ENCODE measurements at regions not wholly inside any gene's neighbourhood (a gene's known extent, or its start where the extent isn't known, plus 50 kb on each side); places are given as distances from the start of the nearest gene placed in this dataset.

GRCh38 chr6:139588734-139589593, 214.5 kb upstream of the CITED2 start:
- no peak for DNase-seq

- peak; percentile 76 for DNase-seq
These were observed 213.7 kb upstream of the CITED2 start for GRCh38 chr6:139588076-139588639.

GRCh38 chr6:139587469-139587868, 213.0 kb upstream of the CITED2 start:
- DNase-seq = no peak

DNA sequence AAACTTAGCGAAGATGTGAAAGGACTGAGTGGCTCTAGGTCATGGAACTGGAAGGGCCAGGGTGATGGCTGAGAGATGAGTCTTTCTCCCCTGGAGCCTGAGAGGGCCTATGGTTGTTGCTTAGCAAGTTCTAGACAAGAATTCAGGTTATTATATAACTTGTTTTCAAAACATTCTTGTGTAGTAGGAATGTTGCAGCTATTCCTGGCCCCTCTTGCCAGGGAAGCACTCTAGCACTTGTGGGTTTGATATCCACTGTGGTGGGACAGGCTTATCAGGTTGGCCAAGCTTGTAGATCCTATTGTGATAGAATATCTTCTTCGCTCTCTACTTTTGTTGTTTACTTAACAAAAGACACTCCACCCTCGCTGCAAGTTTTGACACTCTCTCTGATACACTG, 211.8 kb upstream of the CITED2 start:
- DNase-seq = no peak

GRCh38 chr6:139584599-139584998, 210.2 kb upstream of the CITED2 start:
- no peak for DNase-seq

- no peak for DNase-seq
These were observed 209.0 kb upstream of the CITED2 start for GRCh38 chr6:139583420-139583819.

DNA sequence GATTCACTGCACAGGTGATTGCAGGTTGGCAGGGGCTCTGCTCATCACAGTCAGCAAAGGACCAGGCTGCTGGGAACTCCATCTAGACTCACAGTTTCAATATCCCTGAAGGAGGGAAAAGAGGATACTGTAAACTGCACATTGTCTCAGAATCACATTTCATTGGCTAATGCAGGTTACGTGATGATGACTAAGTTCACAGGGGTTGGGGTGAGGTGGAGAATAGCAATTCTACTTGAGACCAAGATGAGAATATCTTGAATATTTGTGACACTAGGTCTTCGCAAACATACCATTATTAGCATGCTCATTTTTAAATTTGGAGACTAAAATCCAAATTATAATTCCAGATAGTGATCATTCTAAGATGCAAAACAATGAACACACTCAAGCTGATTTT, 208.5 kb upstream of the CITED2 start:
- no peak for DNase-seq

- no peak for DNase-seq
These were observed 207.0 kb upstream of the CITED2 start for GRCh38 chr6:139581485-139581865.

GRCh38 chr6:139580592-139581484, 206.4 kb upstream of the CITED2 start:
- DNase-seq = no peak

- DNase-seq = no peak
These were observed 203.5 kb upstream of the CITED2 start for GRCh38 chr6:139577763-139578604.

DNA sequence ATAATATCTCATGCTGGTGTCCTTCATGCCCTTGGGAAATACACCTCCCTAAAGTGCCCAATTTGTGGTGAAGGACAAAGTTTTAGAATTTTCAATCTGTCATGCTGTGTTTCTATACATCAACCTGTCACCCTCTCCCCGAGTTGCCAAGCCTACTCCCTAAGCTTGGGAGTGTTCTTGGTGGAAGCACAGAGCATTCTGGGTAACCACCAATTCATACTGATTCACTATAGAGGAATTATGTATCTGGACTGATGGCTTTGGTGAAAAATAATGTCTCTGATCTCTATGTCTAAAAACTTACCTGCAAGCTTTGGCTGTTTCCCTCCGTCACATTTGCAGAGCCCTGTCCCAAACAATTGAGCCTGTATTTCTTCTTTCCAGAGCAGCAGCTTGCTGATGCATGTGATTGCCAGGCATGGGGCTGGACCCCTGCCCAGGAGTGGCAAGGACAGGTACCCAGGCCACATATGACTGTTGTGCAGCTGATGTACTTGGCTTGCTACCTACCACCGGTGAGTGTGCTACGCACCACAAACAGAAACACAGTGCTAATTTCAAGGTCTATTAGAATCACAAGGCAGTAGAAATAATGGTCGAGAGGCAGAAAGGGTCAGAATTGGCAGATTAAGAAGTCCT, 202.8 kb upstream of the CITED2 start:
- DNase-seq = no peak

DNA sequence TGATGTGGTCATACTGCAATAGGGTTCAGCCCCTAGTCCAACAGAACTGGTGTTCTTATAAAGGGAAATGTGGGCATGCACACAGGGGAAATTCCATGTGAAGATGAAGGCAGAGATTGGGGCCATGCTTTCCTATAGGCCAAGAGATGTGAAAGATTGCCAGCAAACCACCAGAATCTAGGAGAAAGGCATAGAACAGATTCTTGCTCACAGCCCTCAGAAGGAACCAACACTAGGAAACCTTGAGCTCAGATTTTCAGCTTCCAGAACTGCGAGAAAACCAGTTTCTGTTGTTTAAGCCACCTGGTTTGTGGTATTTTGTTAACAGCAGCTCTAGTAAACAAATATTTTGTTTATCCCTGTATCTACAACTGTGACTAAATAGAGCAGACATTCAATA, 197.6 kb upstream of the CITED2 start:
- DNase-seq = no peak

DNA sequence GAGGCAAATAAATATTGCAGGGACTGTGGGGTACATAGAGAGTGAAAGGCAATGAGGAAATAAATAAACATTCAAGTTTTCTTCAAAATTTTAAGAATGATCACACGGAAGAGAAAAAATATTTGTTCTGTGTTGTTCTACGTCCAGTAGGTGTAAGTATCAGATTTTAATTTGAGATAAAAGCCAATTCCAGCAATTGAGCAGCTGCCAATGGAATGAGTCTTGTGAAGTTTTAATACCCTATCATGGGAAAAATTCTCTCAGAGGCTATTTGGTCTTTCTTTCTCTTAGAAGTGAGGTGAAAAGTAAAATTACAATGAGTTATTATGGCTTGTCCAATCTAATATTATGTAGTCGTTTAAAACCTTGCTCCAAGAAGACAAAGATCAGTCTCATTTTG, 195.7 kb upstream of the CITED2 start:
- DNase-seq = no peak

- DNase-seq = no peak
These were observed 195.1 kb upstream of the CITED2 start for GRCh38 chr6:139569566-139569965.

GRCh38 chr6:139568956-139569538, 194.6 kb upstream of the CITED2 start:
- no peak for DNase-seq

DNA sequence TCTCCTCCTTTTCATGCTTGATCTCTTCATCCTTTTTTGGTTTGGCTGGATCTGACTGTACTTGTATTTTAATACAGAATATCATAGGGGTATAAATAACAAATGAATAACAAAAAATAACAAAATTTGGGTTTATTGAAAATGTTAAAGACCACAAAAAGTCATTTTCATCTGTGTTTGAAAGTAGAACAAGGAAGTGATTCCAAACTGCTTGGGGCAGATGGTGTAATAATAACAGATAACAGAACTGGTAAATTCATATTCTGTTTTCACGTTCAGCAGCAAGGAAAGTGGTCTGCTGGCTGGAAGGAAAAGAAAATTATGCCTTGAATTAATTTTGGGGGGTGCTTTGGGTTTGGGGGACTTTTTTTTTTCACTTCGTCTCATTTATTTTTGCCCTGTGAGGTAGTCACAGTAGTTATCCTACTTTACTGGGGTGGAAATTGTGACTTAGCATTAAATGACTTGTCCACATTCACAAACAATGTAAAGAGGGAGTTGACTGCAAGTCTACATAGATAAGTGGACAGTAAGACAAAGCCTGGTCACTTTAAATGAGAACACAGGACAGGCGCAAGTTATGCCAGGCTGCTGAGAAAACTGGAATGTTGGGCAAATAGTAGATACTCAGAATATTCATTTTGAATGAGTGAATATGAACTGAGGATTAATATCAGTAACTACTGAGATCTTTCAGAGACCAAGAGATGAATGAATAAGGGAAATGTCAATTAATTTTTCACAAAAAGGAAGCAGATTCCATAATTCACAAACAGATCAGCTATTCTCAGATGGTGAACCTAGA, 193.9 kb upstream of the CITED2 start:
- no peak for DNase-seq

DNA sequence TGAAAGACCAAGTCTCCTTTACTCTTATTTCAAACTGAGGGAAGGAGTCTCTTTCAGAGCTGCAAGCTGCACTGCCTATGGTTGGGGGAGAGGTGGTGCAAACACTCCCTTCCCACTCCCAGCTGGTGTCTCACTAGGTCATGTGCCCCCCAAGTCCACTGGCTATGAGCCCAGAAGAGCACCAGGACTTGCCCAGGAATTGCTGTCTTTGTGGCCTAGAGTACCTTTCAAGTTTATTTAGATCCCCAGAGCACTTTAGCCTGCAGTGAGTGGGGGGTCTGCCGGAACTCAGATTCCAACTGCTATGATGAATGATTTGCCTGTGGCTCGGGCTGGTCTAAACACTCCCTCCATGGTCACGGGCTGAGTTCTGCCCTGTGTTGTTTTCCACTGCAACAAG, 192.6 kb upstream of the CITED2 start:
- no peak for DNase-seq

DNA sequence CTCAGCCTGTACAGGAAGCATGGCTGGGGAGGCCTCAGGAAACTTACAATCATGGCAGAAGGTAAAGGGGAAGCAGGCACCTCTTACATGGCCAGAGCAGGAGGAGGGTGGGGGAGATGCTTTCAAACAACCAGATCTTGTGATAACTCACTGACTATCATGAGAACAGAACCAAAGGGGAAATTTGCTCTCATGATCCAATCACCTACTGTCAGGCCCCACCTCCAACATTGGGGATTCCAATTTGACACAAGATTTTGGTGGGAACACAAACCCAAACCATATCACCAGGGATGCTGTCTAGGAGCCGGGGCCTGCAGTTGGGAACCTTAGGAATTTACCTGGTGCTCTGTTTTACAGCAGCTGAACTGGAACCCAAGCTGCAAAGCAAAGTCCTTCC, 191.1 kb upstream of the CITED2 start:
- DNase-seq = no peak

DNA sequence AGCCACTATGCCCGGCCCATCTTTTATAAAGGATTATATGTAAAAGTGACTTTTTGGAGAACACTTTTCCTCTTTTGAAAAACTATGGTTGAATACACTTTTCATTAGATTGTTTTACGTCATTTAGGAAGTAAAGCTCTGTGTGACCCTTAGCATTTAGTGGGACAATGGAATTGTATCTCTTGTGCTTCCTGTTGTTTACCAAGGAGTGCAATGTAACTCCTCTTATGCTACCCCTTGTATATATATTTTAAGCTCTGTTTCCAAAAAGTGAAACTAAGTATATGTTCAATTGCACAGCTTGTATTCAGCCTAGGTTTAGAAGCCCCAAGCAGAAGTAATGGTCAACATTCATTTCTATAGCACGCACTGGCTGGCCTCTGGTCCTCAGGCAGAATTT, 183.1 kb upstream of the CITED2 start:
- no peak for DNase-seq

DNA sequence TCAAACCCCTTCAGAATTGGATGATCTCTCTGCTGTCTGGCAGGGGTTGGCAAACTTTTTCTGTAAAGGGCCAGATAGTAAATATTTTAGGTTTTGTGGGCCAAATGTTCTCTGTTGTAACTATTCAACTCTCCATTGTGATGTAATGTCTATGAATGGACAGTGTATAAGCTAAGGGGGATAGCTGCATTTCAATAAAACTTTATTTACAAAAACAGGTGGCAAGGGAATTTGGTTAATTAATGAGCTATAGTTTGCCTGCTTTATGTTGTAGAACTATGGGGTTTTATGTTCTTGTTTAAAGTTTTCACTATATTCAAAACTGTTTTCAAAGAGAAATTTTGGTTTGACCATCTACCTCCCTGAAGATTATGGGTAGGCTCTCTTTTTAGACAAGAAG, 182.1 kb upstream of the CITED2 start:
- DNase-seq = no peak

GRCh38 chr6:139553916-139554315, 179.5 kb upstream of the CITED2 start:
- no peak for DNase-seq

Data from NCI-H510A (cell line).